Uterus (tissue), 3 donors: ENCODE measurements at regions not wholly inside any gene's neighbourhood (a gene's known extent, or its start where the extent isn't known, plus 50 kb on each side); places are given as distances from the start of the nearest gene placed in this dataset.
"Not testable (repeated sequence)": the region's sequence is repeated elsewhere in the genome, so short reads cannot be mapped to it uniquely, and the experiment has no call there.

ENCODE experiments used
- DNase-seq, 2 donors: peaks; one replicate each; pipeline ENCODE4 v3.0.0-alpha.2; 2019 to 2020
- H3K27ac ChIP-seq, 2 donors: fragments of 200-600 bp; sonication (generic); 1 replicate in 1 of 2; 2 replicates in 1 of 2; pipeline ENCODE4 v1.5.1; 2016 to 2018
- H3K27me3 ChIP-seq, 2 donors: fragments of 200-600 bp; sonication (generic); one replicate each; pipeline ENCODE4 v1.5.1; 2018 to 2019; ENCODE audit warnings: control low read depth in 1 of 2
- H3K36me3 ChIP-seq, 2 donors: fragments of 200-600 bp; sonication (generic); one replicate each; pipeline ENCODE4 v1.5.1; 2019; ENCODE audit warnings: control low read depth in 1 of 2
- H3K4me1 ChIP-seq, 2 donors: fragments of 200-600 bp; sonication (generic); one replicate each; pipeline ENCODE4 v1.5.1; 2018 to 2019; ENCODE audit warnings: control low read depth in 1 of 2
- H3K4me3 ChIP-seq, 2 donors: fragments of 200-600 bp; sonication (generic); 1 replicate in 1 of 2; 2 replicates in 1 of 2; pipeline ENCODE4 v1.5.1; 2018 to 2019; ENCODE audit warnings: mild to moderate bottlenecking in 1 of 2
- H3K9me3 ChIP-seq, 2 donors: fragments of 200-600 bp; sonication (generic); one replicate each; pipeline ENCODE4 v1.5.1; 2019; ENCODE audit warnings: control low read depth in 1 of 2
- POLR2A ChIP-seq, 2 donors: fragments of 450-650 bp; IDR thresholded peaks; one replicate each; pipeline ENCODE4 v1.6.1; 2016; ENCODE audit warnings: antibody characterized with exemption in 2 of 2, mild to moderate bottlenecking in 1 of 2, moderate library complexity in 1 of 2
- intact Hi-C: fragments of 100-400 bp; cut with DNase I; formaldehyde crosslinking; loops from one replicate; pipeline ENCODE4 v1.15.1; 2023; ENCODE audit warnings: low total_unique reads
- TF ChIP-seq, protein P1 (sequence below), 4 experiments: fragments of 200-600 bp in 2 of 4; fragments of 450-650 bp in 2 of 4; sonication (generic) in 2 of 4; IDR thresholded peaks; one replicate each; pipeline ENCODE4 v1.5.1; 2016 to 2019; ENCODE audit warnings: antibody characterized with exemption in 4 of 4, mild to moderate bottlenecking in 2 of 4, moderate library complexity in 1 of 4
- donor health status: DM: yes; HTN: yes; CAD: no.

DNA sequence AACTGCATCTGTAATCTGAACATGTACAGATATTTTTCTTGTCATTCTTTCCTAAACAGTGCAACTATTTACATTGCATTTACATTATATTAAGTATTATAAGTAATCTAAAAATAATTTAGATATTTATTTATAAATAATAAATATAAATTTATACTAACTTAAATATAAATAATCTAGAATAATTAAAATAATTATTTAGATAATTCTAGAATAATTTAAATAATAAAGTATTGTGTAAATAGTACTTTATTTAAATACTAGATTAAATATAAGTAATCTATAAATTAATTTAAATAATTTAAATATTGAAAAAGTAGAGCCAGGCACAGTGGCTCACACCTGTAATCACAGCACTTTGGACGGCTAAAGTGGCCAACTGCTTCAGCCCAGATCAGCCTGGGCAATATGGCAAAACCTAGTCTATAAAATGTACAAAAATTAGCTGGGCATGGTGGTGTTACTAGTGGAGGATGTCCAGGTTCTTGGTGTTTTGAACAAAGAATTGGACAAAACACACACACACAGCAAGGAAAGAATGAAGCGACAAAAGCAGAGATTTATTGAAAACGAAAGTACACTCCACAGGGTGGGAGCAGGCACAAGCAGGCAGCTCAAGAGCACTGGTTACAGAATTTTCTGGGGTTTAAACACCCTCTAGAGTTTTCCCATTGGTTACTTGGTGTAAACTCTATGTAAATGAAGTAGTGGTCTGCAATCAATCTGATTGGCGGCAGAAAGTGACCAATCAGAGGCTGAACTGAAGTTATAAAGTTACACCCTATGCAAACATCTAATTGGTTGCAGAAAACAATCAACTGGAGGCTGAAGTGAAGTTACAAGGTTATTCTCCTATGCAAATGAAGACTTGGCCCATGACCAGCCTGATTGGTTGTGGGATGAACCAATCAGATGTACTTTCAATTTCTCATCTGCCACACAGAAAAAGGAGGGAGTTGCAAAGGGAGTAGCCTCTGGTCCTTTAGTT, 100.2 kb upstream of the SP4 start:
- Histone ChIP-seq H3K4me1 (no peaks in the 10 kb centered on the region), H3K36me3 (no peaks in the 10 kb centered on the region), H3K27ac (no peak overlapping the region), H3K4me3 (no peak overlapping the region), H3K9me3 (no peaks in the 10 kb centered on the region), H3K27me3 (no peaks in the 10 kb centered on the region)
- intact Hi-C loops = no loop called here
- TF ChIP-seq POLR2A (IDR thresholded peaks at IDR 0.05) = no peak
- TF ChIP-seq, protein P1, sequence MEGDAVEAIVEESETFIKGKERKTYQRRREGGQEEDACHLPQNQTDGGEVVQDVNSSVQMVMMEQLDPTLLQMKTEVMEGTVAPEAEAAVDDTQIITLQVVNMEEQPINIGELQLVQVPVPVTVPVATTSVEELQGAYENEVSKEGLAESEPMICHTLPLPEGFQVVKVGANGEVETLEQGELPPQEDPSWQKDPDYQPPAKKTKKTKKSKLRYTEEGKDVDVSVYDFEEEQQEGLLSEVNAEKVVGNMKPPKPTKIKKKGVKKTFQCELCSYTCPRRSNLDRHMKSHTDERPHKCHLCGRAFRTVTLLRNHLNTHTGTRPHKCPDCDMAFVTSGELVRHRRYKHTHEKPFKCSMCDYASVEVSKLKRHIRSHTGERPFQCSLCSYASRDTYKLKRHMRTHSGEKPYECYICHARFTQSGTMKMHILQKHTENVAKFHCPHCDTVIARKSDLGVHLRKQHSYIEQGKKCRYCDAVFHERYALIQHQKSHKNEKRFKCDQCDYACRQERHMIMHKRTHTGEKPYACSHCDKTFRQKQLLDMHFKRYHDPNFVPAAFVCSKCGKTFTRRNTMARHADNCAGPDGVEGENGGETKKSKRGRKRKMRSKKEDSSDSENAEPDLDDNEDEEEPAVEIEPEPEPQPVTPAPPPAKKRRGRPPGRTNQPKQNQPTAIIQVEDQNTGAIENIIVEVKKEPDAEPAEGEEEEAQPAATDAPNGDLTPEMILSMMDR (IDR thresholded peaks at IDR 0.05) = no peak
- no peak for DNase-seq

DNA sequence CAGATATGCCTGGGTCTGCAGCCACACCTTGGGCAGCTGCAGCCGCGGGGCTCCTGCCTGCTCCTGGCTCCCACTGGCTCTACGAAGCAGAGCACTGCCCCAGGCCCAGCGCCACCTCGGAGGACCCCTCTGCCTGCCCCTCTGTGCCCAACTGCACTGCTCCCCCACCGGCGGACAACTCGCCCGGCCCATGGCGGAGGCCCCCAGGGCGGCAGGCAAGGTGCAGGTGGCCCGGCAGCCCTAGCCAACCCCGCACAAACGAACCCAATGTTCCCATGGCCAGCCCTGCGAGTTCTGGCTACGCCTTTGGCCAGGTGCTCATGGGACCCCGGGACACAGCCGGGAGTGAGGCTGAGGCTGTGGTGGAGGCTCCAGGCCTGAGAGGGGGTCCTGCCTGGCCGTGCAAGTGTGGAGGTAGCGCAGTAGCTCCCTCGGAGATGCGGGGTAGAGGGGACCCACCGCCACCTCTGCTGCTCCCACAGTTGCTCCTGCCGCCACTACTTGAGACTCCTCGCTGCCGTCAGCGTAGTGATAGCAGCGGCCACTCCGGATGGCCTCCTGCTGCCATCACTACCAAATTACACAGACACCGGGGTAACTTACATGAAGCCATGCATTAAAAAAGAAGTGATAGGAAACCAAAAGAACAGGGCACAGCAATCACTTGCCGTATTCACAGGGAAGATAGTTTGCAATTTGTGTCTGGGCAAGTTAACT, 97.3 kb upstream of the SP4 start:
- intact Hi-C loops = no loop called here

DNA sequence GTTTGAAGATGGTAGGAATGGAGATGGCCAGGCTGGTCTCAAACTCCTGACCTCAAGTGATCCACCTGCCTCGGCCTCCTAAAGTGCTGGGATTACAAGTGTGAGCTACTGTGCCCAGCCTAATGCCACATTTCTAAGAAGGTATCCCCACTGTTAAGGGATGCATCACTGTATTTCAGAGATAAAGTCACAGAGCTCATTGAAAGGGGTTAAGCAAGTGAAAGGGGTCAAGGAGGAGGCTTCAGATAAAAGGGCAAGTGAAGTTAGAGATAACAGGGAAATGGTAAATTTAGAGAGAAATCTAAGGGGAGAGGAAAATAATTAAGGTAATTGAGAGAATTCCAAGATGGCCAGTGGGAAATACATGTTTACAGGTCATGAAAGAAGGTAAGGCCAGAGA, 93.0 kb upstream of the SP4 start:
- Histone ChIP-seq H3K9me3 (no peaks in the 10 kb centered on the region), H3K36me3 (no peaks in the 10 kb centered on the region), H3K27ac (no peak overlapping the region), H3K27me3 (no peaks in the 10 kb centered on the region), H3K4me1 (no peaks in the 10 kb centered on the region), H3K4me3 (no peak overlapping the region)
- no peak for DNase-seq
- no peak for TF ChIP-seq POLR2A (IDR thresholded peaks at IDR 0.05)
- TF ChIP-seq, protein P1 (IDR thresholded peaks at IDR 0.05) = no peak
- intact Hi-C loops = no loop called here

More for the DNA sequence above, 97.3 kb upstream of the SP4 start:
- Histone ChIP-seq H3K9me3 (no peaks in the 10 kb centered on the region), H3K36me3 (no peaks in the 10 kb centered on the region), H3K27ac (no peak overlapping the region), H3K4me1 (no peaks in the 10 kb centered on the region), H3K27me3 (no peaks in the 10 kb centered on the region), H3K4me3 (no peak overlapping the region)
- DNase-seq = no peak
- TF ChIP-seq, protein P1 (IDR thresholded peaks at IDR 0.05) = no peak

DNA sequence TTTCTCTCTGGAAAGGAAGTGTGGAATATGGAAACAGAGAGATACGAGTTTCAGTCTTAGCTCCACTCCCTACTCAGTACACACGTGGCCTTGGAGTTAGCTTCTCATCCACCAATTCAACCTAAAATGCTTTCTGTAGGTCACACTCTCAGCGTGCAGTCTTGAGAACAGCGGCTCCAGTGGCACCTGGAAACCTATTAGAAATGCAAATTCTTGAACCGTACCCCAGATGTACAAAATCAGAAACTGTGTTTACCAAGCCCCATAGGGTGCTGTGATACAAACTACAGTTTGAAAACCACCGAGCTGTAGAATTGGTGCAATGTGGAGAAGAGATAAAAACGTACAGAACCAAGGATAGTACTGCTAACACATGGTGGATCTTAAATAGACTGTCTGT, 91.1 kb upstream of the SP4 start:
- no peak for DNase-seq
- Histone ChIP-seq H3K4me1 (no peaks in the 10 kb centered on the region), H3K9me3 (no peaks in the 10 kb centered on the region), H3K27ac (no peak overlapping the region), H3K4me3 (no peak overlapping the region), H3K36me3 (no peaks in the 10 kb centered on the region), H3K27me3 (no peaks in the 10 kb centered on the region)
- intact Hi-C loops = no loop called here
- TF ChIP-seq POLR2A (IDR thresholded peaks at IDR 0.05) = no peak
- TF ChIP-seq, protein P1 (IDR thresholded peaks at IDR 0.05) = no peak

DNA sequence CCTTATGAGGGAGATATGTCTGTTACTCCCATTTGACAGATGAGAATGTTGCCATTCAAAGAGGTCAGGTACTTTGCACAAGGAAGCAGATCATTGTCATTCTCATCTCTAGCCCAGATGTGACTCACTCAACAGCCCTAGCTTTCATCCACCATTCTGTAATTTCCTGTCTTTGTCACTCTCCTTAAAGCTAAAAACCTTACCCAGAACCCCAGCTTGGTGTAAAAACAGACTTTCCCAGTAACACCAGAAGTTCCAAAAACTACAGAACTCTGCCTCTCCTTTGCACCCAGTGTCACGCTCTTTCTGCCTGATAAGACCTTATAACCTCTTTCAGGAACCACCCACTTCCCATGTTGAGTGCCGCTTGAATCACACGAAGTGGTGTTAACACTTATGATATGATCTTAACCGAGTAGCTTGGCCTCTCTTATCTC, 89.1 kb upstream of the SP4 start:
- intact Hi-C loops = no loop called here
- Histone ChIP-seq H3K36me3 (no peaks in the 10 kb centered on the region), H3K9me3 (no peaks in the 10 kb centered on the region), H3K4me3 (no peak overlapping the region), H3K27me3 (no peaks in the 10 kb centered on the region), H3K27ac (no peak overlapping the region), H3K4me1 (no peaks in the 10 kb centered on the region)
- no peak for DNase-seq
- TF ChIP-seq POLR2A (IDR thresholded peaks at IDR 0.05) = no peak
- TF ChIP-seq, protein P1 (IDR thresholded peaks at IDR 0.05) = no peak

- H3K36me3 ChIP-seq, H3K9me3 ChIP-seq, H3K27ac ChIP-seq, H3K27me3 ChIP-seq, H3K4me1 ChIP-seq, H3K4me3 ChIP-seq, intact Hi-C loops, DNase-seq: not testable (repeated sequence)
Observed at GRCh38 chr7:21344900-21345299, 83.0 kb upstream of the SP4 start.
